NT2/D1 (cell line): ENCODE measurements at regions not wholly inside any gene's neighbourhood (a gene's known extent, or its start where the extent isn't known, plus 50 kb on each side); places are given as distances from the start of the nearest gene placed in this dataset.

Experiments used
- SUZ12 ChIP-seq: IDR thresholded peaks from 2 replicates; pipeline ENCODE4 v1.6.1; 2011; ENCODE audit not compliant: insufficient read length, insufficient read depth; ENCODE audit errors: extremely low read depth
- ZNF274 ChIP-seq: IDR thresholded peaks from 2 replicates; pipeline ENCODE4 v1.6.1; 2011; ENCODE audit warnings: mild to moderate bottlenecking, low read depth, low read length

GRCh38 chr6:22878706-22879105, 309.3 kb downstream of the HDGFL1 start:
- no peak for TF ChIP-seq ZNF274
- TF ChIP-seq SUZ12 = no peak
